ENCODE measurements at regions not wholly inside any gene's neighbourhood (a gene's known extent, or its start where the extent isn't known, plus 50 kb on each side); places are given as distances from the start of the nearest gene placed in this dataset.
"Not testable (repeated sequence)": the region's sequence is repeated elsewhere in the genome, so short reads cannot be mapped to it uniquely, and the experiment has no call there.

DNA sequence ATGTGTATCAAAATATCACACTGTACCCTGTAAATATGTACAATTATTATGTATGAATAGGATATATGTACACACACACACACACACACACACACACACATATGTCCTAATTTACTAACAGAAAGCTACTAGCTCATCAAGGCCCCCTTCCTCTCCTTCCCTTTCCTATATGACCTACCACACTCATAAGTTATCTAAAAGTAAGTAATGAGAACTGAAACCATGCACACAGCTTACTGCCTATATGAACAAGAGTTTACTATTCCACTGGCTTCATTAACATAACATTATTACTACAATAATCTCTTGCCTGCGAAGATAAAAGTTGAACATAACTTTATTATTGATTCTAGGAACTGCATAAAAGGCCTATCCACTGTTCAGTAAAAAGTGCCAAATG is 83.8 kb downstream of the MAGED4 start:
- TF ChIP-seq POLR2A, EP300 (IDR thresholded peaks at IDR 0.05): not testable (repeated sequence)
- TF ChIP-seq, protein P1, sequence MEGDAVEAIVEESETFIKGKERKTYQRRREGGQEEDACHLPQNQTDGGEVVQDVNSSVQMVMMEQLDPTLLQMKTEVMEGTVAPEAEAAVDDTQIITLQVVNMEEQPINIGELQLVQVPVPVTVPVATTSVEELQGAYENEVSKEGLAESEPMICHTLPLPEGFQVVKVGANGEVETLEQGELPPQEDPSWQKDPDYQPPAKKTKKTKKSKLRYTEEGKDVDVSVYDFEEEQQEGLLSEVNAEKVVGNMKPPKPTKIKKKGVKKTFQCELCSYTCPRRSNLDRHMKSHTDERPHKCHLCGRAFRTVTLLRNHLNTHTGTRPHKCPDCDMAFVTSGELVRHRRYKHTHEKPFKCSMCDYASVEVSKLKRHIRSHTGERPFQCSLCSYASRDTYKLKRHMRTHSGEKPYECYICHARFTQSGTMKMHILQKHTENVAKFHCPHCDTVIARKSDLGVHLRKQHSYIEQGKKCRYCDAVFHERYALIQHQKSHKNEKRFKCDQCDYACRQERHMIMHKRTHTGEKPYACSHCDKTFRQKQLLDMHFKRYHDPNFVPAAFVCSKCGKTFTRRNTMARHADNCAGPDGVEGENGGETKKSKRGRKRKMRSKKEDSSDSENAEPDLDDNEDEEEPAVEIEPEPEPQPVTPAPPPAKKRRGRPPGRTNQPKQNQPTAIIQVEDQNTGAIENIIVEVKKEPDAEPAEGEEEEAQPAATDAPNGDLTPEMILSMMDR (IDR thresholded peaks at IDR 0.05) = not testable (repeated sequence)
